GM12878 (cell line): ENCODE measurements at regions not wholly inside any gene's neighbourhood (a gene's known extent, or its start where the extent isn't known, plus 50 kb on each side); places are given as distances from the start of the nearest gene placed in this dataset.
A peak's percentile ranks its signal among the peaks of the same experiment; 100 is the strongest.

Experiments used
- ATAC-seq: fragments of 200-7000 bp; cut with Tn5 transposase; 3 replicates; pipeline ENCODE4 v1.9.1; 2020; ENCODE audit warnings: mild to moderate bottlenecking, moderate library complexity
- BruUV-seq: library from RNA; stranded (reverse); fragments of 400-500 nt; replicated peaks from 2 replicates; lab custom pipeline; 2021; lab: Mats Ljungman, UMichigan
- CTCF ChIA-PET: fragments of 300-600 bp; sonication (Branson Sonifier 250); formaldehyde crosslinking; extraction: SDS; loops from one replicate; lab custom pipeline; 2021; ENCODE audit warnings: inconsistent platforms; lab: Yijun Ruan, JAX
- POLR2A ChIA-PET: fragments of 350-600 bp; formaldehyde crosslinking; extraction: SDS; loops from one replicate; lab custom pipeline; 2021; ENCODE audit warnings: inconsistent platforms; lab: Charles Lee
- RAD21 ChIA-PET: fragments of 300-600 bp; sonication (Branson Sonifier 250); formaldehyde crosslinking; loops from one replicate; lab custom pipeline; 2023; ENCODE audit warnings: antibody characterized with exemption; ENCODE audit not compliant: unreplicated experiment; lab: Charles Lee
- SMC1A ChIA-PET: fragments of 300-600 bp; sonication (Branson Sonifier 250); formaldehyde crosslinking; loops from one replicate; lab custom pipeline; 2023; ENCODE audit not compliant: unreplicated experiment, uncharacterized antibody; lab: Charles Lee
- DNase-seq: peaks from one replicate; pipeline ENCODE4 v3.0.0-alpha.2; 2011; ENCODE audit warnings: low read depth, low spot score
- FAIRE-seq: peaks from 3 replicates; lab custom pipeline; 2011; peaks lifted over from hg19 to GRCh38; lab: Jason Lieb, UNC
- H2AFZ ChIP-seq: 2 replicates; pipeline ENCODE4 v1.6.0; 2011; ENCODE audit warnings: low read depth, low read length, control low read depth; ENCODE audit not compliant: control insufficient read depth
- H3K27ac ChIP-seq: 2 replicates; pipeline ENCODE4 v1.5.1; 2011; ENCODE audit warnings: control low read depth; ENCODE audit not compliant: control insufficient read depth, insufficient read depth
- H3K27me3 ChIP-seq, 2 experiments: replicated peaks in 1 of 2; 2 replicates each; pipeline versions ENCODE4 v1.6.0 to v1.6.1; 2011; ENCODE audit warnings: low read length in 1 of 2; ENCODE audit not compliant: control insufficient read depth in 2 of 2, insufficient read depth in 2 of 2
- H3K36me3 ChIP-seq, 2 experiments: 2 replicates each; pipeline ENCODE4 v1.5.1; 2011; ENCODE audit warnings: low read length in 1 of 2; ENCODE audit not compliant: control insufficient read depth in 2 of 2, insufficient read depth in 2 of 2
- H3K4me1 ChIP-seq: 2 replicates; pipeline ENCODE4 v1.6.1; 2011; ENCODE audit warnings: mild to moderate bottlenecking, low read length, moderate library complexity, mixed read lengths; ENCODE audit not compliant: control insufficient read depth, insufficient read depth
- H3K4me2 ChIP-seq: 2 replicates; pipeline ENCODE4 v1.6.0; 2011; ENCODE audit warnings: control low read depth; ENCODE audit not compliant: control insufficient read depth, insufficient read depth
- H3K4me3 ChIP-seq: fragments of 200-600 bp; sonication (generic); 2 replicates; pipeline ENCODE4 v1.5.1; 2016
- H3K79me2 ChIP-seq: 2 replicates; pipeline ENCODE4 v1.6.0; 2011; ENCODE audit warnings: low read length; ENCODE audit not compliant: control insufficient read depth, insufficient read depth
- H3K9ac ChIP-seq: 2 replicates; pipeline ENCODE4 v1.8.0; 2011; ENCODE audit warnings: low read length, control low read depth, mixed read lengths; ENCODE audit not compliant: control insufficient read depth, insufficient read depth
- H3K9me3 ChIP-seq: replicated peaks from 3 replicates; pipeline ENCODE4 v1.5.1; 2011; ENCODE audit warnings: mild to moderate bottlenecking, low read length; ENCODE audit not compliant: control insufficient read depth, insufficient read depth
- H4K20me1 ChIP-seq: 2 replicates; pipeline ENCODE4 v1.6.0; 2011; ENCODE audit not compliant: control insufficient read depth, insufficient read depth
- BACH1 ChIP-seq: fragments of 450-650 bp; IDR thresholded peaks from 2 replicates; pipeline ENCODE4 v1.6.1; 2017; ENCODE audit warnings: mild to moderate bottlenecking, borderline replicate concordance
- BCL11A ChIP-seq: IDR thresholded peaks from 2 replicates; pipeline ENCODE4 v1.6.1; 2011; ENCODE audit warnings: low read depth, low read length
- BHLHE40 ChIP-seq, 2 experiments: fragments of 450-650 bp in 1 of 2; IDR thresholded peaks; 2 replicates each; pipeline ENCODE4 v1.6.1; 2011 to 2017; ENCODE audit warnings: low read depth in 2 of 2, borderline replicate concordance in 1 of 2, improper control_type of control experiment in 1 of 2, low read length in 1 of 2, mild to moderate bottlenecking in 1 of 2
- CHD2 ChIP-seq: IDR thresholded peaks from 2 replicates; pipeline ENCODE4 v1.6.1; 2011; ENCODE audit warnings: low read depth, low read length, improper control_type of control experiment, borderline replicate concordance
- CREM ChIP-seq: IDR thresholded peaks from 2 replicates; pipeline ENCODE4 v1.6.1; 2014; ENCODE audit warnings: antibody characterized with exemption, low read depth
- EED ChIP-seq: sonication (generic); IDR thresholded peaks from 2 replicates; pipeline ENCODE4 v1.6.1; 2016; ENCODE audit warnings: antibody characterized with exemption, low read depth
- EGR1 ChIP-seq, 2 experiments: IDR thresholded peaks; 1 replicate in 1 of 2; 2 replicates in 1 of 2; pipeline ENCODE4 v1.6.1; 2011 to 2012; ENCODE audit warnings: low read depth in 2 of 2, low read length in 2 of 2, borderline replicate concordance in 1 of 2, mild to moderate bottlenecking in 1 of 2, moderate library complexity in 1 of 2
- EP300 ChIP-seq, 2 experiments: fragments of 150-350 bp in 1 of 2; IDR thresholded peaks; 2 replicates each; pipeline ENCODE4 v1.6.1; 2011 to 2012; ENCODE audit warnings: low read depth in 2 of 2, low read length in 2 of 2, borderline replicate concordance in 1 of 2, improper control_type of control experiment in 1 of 2, inconsistent platforms in 1 of 2; ENCODE audit not compliant: control insufficient read depth in 1 of 2
- EZH2 ChIP-seq: IDR thresholded peaks from 2 replicates; pipeline ENCODE4 v1.6.1; 2012; ENCODE audit warnings: low read depth, mild to moderate bottlenecking, control low read depth, inconsistent platforms, low read length, borderline replicate concordance; ENCODE audit not compliant: control insufficient read depth
- FOXM1 ChIP-seq: IDR thresholded peaks from 2 replicates; pipeline ENCODE4 v1.6.1; 2012; ENCODE audit warnings: low read depth, mild to moderate bottlenecking, inconsistent platforms, low read length, moderate library complexity
- GATAD2B ChIP-seq: fragments of 450-650 bp; conservative IDR thresholded peaks from 2 replicates; pipeline ENCODE4 v1.6.1; 2017; ENCODE audit warnings: low read depth, mild to moderate bottlenecking, moderate library complexity
- HDAC6 ChIP-seq: fragments of 200-600 bp; sonication (generic); IDR thresholded peaks from one replicate; pipeline ENCODE4 v1.8.0; 2017; ENCODE audit warnings: antibody characterized with exemption; ENCODE audit not compliant: unreplicated experiment
- IKZF2 ChIP-seq, 2 experiments: fragments of 450-650 bp; IDR thresholded peaks; 2 replicates each; pipeline ENCODE4 v1.6.1; 2017; ENCODE audit warnings: mild to moderate bottlenecking in 2 of 2, moderate library complexity in 2 of 2
- JUNB ChIP-seq: IDR thresholded peaks from 2 replicates; pipeline ENCODE4 v1.6.1; 2016; ENCODE audit warnings: antibody characterized with exemption, mild to moderate bottlenecking
- RELA ChIP-seq: fragments of 450-650 bp; IDR thresholded peaks from 2 replicates; pipeline ENCODE4 v1.8.0; 2014; ENCODE audit warnings: borderline replicate concordance; ENCODE audit not compliant: partially characterized antibody
- RUNX3 ChIP-seq: IDR thresholded peaks from 2 replicates; pipeline ENCODE4 v1.6.1; 2012; ENCODE audit warnings: low read length, inconsistent platforms
- SMAD5 ChIP-seq: IDR thresholded peaks from 2 replicates; pipeline ENCODE4 v1.6.1; 2016; ENCODE audit warnings: antibody characterized with exemption, low read depth
- TBL1XR1 ChIP-seq: IDR thresholded peaks from 2 replicates; pipeline ENCODE4 v1.6.1; 2012; ENCODE audit warnings: low read depth, low read length, improper control_type of control experiment
- TCF12 ChIP-seq: IDR thresholded peaks from 2 replicates; pipeline ENCODE4 v1.6.1; 2011; ENCODE audit warnings: low read depth, mild to moderate bottlenecking, low read length
- ZSCAN29 ChIP-seq: fragments of 450-650 bp; IDR thresholded peaks from 2 replicates; pipeline ENCODE4 v1.6.1; 2017; ENCODE audit warnings: mild to moderate bottlenecking, moderate library complexity
- WGBS: methylation state at CpG from one replicate; pipeline ENCODE4 v1.1.6; 2016; ENCODE audit warnings: low lambda C conversion rate; ENCODE audit not compliant: insufficient replicate concordance, insufficient coverage; ENCODE audit errors: missing lambda C conversion rate; 5-methylcytosine and 5-hydroxymethylcytosine counted together
- in situ Hi-C: fragments of 300-500 bp; cut with MboI; formaldehyde crosslinking; loops from 9 replicates; pipeline ENCODE4 v1.14.3; 2018; ENCODE audit warnings: mixed read lengths
- intact Hi-C: fragments of 100-400 bp; cut with micrococcal nuclease; formaldehyde crosslinking; loops from one replicate; pipeline ENCODE4 v1.14.2; 2022; ENCODE audit not compliant: unreplicated experiment
- TF ChIP-seq, protein P1 (sequence below): fragments of 450-650 bp; IDR thresholded peaks from 2 replicates; pipeline ENCODE4 v1.6.1; 2017; ENCODE audit warnings: mild to moderate bottlenecking, moderate library complexity

- TF ChIP-seq SMAD5 (no peak), CHD2 (peak; percentile 23; the same call in 1 of the 2 replicates), BCL11A (peak; percentile 91), TCF12 (peak; percentile 63; the same call in 1 of the 2 replicates), RELA (no peak), TBL1XR1 (peak; percentile 65; the same call in 1 of the 2 replicates), EED (0 out of 2 replicates have a peak, but pooled peaks have one; percentile 50), ZSCAN29 (no peak), BACH1 (peak; percentile 79; the same call in 1 of the 2 replicates), CREM (peak; percentile 38; the same call in 1 of the 2 replicates), EP300 (IDR thresholded peaks at IDR 0.05; ENCODE audit: borderline replicate concordance in 1 of 2, control insufficient read depth in 1 of 2, low read depth in 2 of 2, low read length in 2 of 2) (peak; percentile 74 to 76), EZH2 (no peak), BHLHE40 (IDR thresholded peaks at IDR 0.05; ENCODE audit: borderline replicate concordance in 1 of 2, low read depth in 2 of 2, low read length in 1 of 2) (peak; percentile 98 to 99)
Observed at GRCh38 chr11:35066783-35067423, 72.1 kb upstream of the CD44 start (continued).

DNA sequence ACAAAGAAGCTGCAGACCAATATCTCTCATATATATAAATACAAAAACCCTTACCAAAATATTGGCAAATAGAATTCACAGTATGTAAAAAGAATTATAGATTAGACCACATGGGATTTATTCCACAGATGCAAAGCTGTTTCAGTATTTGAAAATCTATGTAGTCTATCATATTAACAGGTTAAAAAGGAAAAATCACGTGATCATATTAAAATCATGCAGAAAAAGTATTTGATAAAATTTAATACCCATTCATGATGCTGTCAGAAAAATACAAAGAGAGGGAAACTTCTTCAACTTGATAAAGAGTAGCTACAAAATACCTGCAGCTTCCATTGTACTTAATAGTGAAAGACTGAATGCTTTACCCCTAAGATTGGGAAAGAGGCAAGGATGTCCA lies 67.2 kb upstream of the CD44 start:
- no peak overlapping the region for H3K4me2 ChIP-seq
- H3K27ac ChIP-seq: no peak overlapping the region
- ChIA-PET RAD21 (interaction anchor here (1.2 kb wide), 1 partner anchor 42 kb away, joined by 3 read pairs; no protein-coding TSS in a partner anchor), SMC1A (interaction anchor here (0.7 to 1.6 kb wide), 6 partner anchors 13 to 74 kb away, joined by 3 to 4 read pairs (median 3); no protein-coding TSS in a partner anchor), CTCF (interaction anchor here (0.7 to 1.3 kb wide), 3 partner anchors 13 to 730 kb away, joined by 3 to 4 read pairs (median 3); no protein-coding TSS in a partner anchor), POLR2A (interaction anchor here (0.5 to 0.7 kb wide), 2 partner anchors 64 to 89 kb away, joined by 3 to 4 read pairs; no protein-coding TSS in a partner anchor)
- no peak overlapping the region for H3K4me3 ChIP-seq
- no TSS peak for BruUV-seq
- no peaks in the 10 kb centered on the region for H4K20me1 ChIP-seq
- H3K4me1 ChIP-seq: peaks cover 17% of the 10 kb centered on the region
- peaks cover 23% of the 10 kb centered on the region for H3K9me3 ChIP-seq
- intact Hi-C loops (no loop called here), in situ Hi-C loops (no loop called here)
- no peaks in the 10 kb centered on the region for H3K36me3 ChIP-seq
- DNase-seq (no peak), ATAC-seq (no peak), FAIRE-seq (no peak)
- no peak overlapping the region for H2AFZ ChIP-seq
- no peaks in the 10 kb centered on the region for H3K27me3 ChIP-seq
- WGBS: 87% methylated on average over 1 of the region's 1 CpG
- H3K79me2 ChIP-seq: no peaks in the 10 kb centered on the region
- H3K9ac ChIP-seq: no peak overlapping the region
- TF ChIP-seq JUNB (no peak), RUNX3 (no peak), IKZF2 (IDR thresholded peaks at IDR 0.05) (no peak), GATAD2B (no peak), EED (no peak), EGR1 (IDR thresholded peaks at IDR 0.05; ENCODE audit: borderline replicate concordance in 1 of 2, low read depth in 2 of 2, low read length in 2 of 2) (no peak), FOXM1 (no peak), HDAC6 (no peak)
- TF ChIP-seq, protein P1, sequence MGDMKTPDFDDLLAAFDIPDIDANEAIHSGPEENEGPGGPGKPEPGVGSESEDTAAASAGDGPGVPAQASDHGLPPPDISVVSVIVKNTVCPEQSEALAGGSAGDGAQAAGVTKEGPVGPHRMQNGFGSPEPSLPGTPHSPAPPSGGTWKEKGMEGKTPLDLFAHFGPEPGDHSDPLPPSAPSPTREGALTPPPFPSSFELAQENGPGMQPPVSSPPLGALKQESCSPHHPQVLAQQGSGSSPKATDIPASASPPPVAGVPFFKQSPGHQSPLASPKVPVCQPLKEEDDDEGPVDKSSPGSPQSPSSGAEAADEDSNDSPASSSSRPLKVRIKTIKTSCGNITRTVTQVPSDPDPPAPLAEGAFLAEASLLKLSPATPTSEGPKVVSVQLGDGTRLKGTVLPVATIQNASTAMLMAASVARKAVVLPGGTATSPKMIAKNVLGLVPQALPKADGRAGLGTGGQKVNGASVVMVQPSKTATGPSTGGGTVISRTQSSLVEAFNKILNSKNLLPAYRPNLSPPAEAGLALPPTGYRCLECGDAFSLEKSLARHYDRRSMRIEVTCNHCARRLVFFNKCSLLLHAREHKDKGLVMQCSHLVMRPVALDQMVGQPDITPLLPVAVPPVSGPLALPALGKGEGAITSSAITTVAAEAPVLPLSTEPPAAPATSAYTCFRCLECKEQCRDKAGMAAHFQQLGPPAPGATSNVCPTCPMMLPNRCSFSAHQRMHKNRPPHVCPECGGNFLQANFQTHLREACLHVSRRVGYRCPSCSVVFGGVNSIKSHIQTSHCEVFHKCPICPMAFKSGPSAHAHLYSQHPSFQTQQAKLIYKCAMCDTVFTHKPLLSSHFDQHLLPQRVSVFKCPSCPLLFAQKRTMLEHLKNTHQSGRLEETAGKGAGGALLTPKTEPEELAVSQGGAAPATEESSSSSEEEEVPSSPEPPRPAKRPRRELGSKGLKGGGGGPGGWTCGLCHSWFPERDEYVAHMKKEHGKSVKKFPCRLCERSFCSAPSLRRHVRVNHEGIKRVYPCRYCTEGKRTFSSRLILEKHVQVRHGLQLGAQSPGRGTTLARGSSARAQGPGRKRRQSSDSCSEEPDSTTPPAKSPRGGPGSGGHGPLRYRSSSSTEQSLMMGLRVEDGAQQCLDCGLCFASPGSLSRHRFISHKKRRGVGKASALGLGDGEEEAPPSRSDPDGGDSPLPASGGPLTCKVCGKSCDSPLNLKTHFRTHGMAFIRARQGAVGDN: no peak
